Hematopoietic multipotent progenitor cell treated with erythropoietin and hydrocortisone succinate and interleukin-3 and kit ligand, for 4 days (in vitro differentiated cells): ENCODE measurements at regions not wholly inside any gene's neighbourhood (a gene's known extent, or its start where the extent isn't known, plus 50 kb on each side); places are given as distances from the start of the nearest gene placed in this dataset.
"Not testable (repeated sequence)": the region's sequence is repeated elsewhere in the genome, so short reads cannot be mapped to it uniquely, and the experiment has no call there.

Experiments used
- DNase-seq: peaks from one replicate; pipeline ENCODE4 v3.0.0-alpha.2; 2015

- no peak for DNase-seq
These were observed 110.1 kb upstream of the LPAR1 start for GRCh38 chr9:111148052-111149017.

- DNase-seq, result no peak
These were observed 108.8 kb upstream of the LPAR1 start for GRCh38 chr9:111147041-111147440.

- no peak for DNase-seq
These were observed 106.5 kb upstream of the LPAR1 start for GRCh38 chr9:111144741-111145140.

- DNase-seq, result no peak
These were observed 97.9 kb upstream of the LPAR1 start for GRCh38 chr9:111136180-111136579.

GRCh38 chr9:111131211-111131610, 92.9 kb upstream of the LPAR1 start:
- DNase-seq, result no peak

- no peak for DNase-seq
These were observed 82.3 kb upstream of the LPAR1 start for GRCh38 chr9:111120526-111120925.

- DNase-seq, result no peak
These were observed 80.1 kb upstream of the LPAR1 start for GRCh38 chr9:111118256-111118948.

GRCh38 chr9:111114486-111114885, 76.2 kb upstream of the LPAR1 start:
- DNase-seq, result no peak

GRCh38 chr9:111113712-111114111, 75.4 kb upstream of the LPAR1 start:
- no peak for DNase-seq

GRCh38 chr9:111110805-111111204, 72.5 kb upstream of the LPAR1 start:
- no peak for DNase-seq

- peak; percentile 68 for DNase-seq
These were observed 70.7 kb upstream of the LPAR1 start for GRCh38 chr9:111108946-111109345.

- no peak for DNase-seq
These were observed 68.9 kb upstream of the LPAR1 start for GRCh38 chr9:111107141-111107540.

- DNase-seq, result no peak
These were observed 67.9 kb upstream of the LPAR1 start for GRCh38 chr9:111106202-111106601.

GRCh38 chr9:111102793-111103464, 64.7 kb upstream of the LPAR1 start:
- no peak for DNase-seq

GRCh38 chr9:111099199-111100008, 61.1 kb upstream of the LPAR1 start:
- no peak for DNase-seq

- no peak for DNase-seq
These were observed 59.8 kb upstream of the LPAR1 start for GRCh38 chr9:111098093-111098492.

- no peak for DNase-seq
These were observed 57.8 kb upstream of the LPAR1 start for GRCh38 chr9:111096051-111096450.

- no peak for DNase-seq
These were observed 57.2 kb upstream of the LPAR1 start for GRCh38 chr9:111095441-111095840.

- DNase-seq, result no peak
These were observed 56.7 kb upstream of the LPAR1 start for GRCh38 chr9:111094958-111095357.

GRCh38 chr9:111094433-111094924, 56.2 kb upstream of the LPAR1 start:
- peak; percentile 53 for DNase-seq

- DNase-seq, result not testable (repeated sequence)
These were observed 53.9 kb upstream of the LPAR1 start for GRCh38 chr9:111092167-111092566.
